NCI-H2081 treated with DMSO at 0.1 percent for 48 hours (cell line): ENCODE measurements at regions not wholly inside any gene's neighbourhood (a gene's known extent, or its start where the extent isn't known, plus 50 kb on each side); places are given as distances from the start of the nearest gene placed in this dataset.

Experiments
- DNase-seq: peaks from one replicate; lab custom pipeline; 2025; lab: John Stamatoyannopoulos, UW

DNA sequence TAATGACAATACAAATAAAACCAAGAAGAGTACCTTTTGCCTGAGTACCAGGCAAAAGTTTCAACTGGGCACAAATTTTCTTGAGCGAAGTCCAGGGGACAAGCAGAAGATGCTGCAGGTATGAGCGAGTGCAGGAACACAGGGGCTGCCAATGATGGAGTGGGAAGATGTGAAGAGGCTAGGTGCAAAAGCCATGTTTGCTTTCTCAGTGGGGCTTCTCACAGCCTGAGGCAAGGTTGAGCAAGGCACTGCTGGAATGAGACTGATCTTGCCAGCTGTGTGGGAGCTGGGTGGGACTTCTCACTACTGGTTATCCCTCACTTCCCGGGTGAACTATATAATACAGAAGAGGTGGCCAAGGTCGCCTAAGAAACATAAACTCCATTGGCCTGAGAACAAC is 1200.7 kb downstream of the SLITRK1 start:
- DNase-seq, result no peak

DNA sequence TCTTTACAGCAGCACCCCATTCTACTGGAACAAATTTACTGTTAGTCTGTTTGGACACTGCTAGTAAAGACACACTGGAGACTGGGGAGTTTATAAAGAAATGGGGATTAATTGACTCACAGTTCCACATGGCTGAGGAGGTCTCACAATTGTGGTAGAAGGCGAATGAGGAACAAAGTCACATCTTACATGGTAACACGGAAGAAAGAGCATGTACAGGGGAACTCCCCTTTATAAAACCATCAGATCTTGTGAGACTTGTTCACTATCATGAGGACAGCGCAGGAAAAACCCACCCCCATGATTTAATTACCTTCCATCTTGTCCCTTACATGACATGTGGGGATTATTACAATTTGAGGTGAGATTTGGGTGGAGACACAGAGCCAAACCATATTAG is 1204.2 kb downstream of the SLITRK1 start:
- no peak for DNase-seq

DNA sequence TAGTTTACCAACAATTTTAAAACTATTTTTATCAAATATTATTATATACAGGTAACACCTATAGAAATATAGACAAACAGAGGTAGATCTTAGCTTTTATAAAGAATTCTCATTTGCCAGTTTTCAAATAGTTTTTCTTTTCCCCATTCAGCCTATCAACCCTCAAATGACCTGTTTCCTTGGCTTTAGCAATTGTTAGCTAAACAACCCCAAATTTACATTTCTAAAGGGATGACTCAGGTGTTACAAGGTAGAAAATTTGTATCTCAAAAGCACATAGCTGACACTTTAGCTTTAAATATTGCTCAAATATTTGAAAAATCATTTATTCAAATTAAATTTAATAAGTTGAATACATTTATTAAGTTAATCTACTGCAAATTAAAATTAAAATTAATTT is 1207.2 kb downstream of the SLITRK1 start:
- no peak for DNase-seq

DNA sequence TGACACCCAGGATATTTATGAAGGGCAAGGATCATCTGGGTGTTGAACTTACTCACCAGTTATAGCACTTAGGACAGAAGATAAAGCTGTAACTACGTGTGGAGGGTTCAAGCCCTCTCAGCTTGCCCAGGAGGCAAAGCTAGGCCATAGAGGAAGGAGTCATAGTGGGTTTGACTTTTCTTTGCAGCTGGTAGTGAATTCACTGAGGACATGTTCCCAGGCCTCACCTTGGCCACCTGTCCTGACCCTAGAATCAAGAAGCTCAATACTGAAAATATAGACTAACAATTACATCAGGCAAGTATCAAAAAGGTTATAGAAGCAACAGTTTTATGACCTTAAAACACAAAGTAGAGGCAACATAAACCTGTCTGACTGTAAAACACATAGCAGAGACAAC is 1207.7 kb downstream of the SLITRK1 start:
- DNase-seq, result no peak

DNA sequence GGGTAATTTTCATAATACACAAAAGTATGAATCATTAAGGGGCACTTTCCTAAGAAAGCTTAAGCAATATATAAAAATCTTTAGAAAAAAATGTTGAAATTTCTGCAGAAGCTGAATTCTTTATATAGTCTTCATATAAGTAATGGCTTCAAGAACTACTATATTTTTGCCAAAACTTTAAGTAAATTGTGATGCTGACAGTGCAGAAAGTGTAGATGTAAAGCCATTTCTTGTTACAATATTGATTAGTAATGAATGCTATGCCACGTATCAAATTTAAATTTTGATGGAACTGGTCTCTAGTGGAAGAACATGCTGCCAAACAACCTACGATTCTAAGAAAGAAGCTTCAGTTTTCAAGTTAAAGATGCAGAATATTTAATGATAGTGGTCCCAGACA is 1210.0 kb downstream of the SLITRK1 start:
- no peak for DNase-seq

DNA sequence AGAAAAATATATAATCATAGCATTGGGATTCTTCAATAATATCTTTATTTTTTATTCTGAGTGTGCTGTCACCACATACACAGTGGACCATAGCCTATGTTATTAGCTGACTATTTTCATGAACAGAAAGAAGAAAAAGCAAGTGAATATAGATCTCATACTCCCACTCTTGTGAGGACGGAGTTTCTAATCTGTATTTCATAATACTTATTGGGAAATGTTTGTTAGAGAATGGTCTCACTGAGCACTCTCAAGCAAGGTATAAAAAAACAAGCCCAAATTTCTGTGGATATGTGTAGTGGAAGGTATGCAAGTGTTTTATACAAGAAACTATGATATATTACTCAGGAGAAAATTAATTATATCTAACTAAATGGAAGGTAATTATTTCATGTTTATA is 1218.1 kb downstream of the SLITRK1 start:
- DNase-seq, result no peak

DNA sequence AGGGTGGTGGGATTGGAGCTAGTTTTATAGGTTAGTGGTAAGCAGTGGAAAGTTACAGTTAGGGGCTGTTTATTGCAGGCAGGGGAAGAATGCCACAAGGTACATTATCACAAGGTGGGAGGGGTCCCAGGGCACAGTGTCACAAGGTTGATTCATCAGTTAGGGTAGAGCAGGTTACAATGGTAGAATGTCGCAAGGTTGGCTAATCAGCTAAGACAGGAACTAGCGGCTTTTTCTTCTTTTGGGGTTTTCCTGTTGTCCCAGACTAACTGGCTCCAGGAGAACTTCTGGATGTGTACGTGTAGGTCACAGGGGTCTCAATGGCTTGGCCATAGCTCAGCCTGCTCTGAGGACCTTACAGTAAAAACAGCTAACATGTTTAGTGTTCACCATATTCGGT is 1221.1 kb downstream of the SLITRK1 start:
- no peak for DNase-seq

DNA sequence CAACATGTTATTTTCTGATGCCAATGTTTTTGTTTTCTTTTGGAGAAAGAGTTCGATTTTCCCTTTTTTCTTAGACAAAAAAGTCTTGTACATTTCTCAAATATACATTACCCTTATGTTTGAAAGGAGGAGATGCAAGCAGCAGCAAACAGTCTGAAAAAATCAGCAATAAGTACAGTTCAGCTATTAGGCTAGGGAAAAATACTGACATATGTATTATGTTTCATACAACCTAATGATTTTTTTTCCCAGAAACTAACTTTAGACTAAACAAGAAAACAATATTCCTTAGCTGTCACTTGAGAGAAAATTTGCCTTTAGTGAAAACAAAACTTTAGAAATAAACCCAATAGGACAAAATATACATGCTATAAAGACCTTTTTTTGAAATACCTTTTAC is 1223.5 kb downstream of the SLITRK1 start:
- no peak for DNase-seq

DNA sequence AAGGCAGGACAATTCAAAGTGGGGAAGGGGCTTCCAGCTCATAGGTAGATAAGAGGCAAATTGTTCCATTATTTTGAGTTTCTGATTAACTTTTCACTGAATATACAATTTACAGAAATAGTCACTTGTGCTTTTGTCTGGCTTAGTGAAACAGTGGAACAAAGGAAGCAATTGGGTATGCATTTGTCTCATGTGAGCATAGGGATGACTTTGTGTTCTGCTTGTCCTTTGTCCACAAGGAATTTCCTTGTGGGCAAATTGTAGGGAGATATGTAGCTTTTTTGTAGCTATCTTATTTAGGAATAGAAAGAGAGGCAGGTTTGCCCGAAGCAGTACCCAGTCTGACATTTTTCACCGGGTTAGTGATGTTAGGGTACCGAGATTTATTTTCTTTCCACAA is 1224.8 kb downstream of the SLITRK1 start:
- no peak for DNase-seq

DNA sequence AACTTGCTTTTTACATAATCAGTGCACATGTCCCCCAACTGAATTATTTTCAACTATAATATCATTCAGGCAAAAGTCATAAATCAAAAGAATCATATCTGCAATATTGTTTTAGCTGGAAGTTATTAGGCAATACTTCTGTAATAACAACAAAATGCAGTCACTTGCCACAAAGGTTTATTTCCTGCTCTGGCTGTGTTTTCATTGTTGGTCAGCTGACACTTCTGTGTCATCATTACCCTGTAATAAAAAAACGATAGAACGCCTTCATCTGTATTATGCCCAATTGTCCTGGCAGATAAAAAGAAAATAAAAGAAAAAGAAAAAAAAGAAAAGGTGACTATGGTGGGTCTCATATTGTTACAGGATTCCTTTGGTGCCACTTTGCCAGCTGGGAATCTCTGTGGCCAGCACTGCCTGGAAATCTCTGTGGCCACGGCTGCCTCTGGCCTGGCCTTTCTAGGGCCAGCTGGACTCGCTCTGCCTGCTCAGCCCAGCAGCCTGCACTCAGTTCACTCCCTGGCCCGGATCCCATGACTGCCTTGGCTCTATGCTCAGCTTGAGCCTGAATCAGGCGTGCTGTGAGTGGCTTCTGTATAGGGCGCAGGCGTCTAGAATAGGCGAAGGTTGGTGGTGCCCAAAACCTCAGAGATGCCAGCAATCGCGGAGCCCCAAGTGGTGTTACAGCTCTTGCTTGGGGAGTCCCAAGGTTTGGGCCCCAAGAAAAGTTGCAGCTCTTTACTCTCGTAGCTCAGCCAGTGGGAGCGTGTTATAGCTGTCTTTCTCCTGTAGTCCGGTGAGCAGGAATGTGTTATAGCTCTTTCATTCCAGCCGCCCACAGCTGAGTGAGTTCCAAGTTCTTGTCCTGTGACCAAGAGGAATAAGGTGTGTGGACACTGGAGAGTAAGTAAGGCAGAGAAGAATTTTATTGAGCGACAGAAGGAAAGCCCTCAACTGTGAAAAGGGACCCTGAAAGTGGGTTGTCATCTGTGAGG is 1227.1 kb downstream of the SLITRK1 start:
- no peak for DNase-seq

DNA sequence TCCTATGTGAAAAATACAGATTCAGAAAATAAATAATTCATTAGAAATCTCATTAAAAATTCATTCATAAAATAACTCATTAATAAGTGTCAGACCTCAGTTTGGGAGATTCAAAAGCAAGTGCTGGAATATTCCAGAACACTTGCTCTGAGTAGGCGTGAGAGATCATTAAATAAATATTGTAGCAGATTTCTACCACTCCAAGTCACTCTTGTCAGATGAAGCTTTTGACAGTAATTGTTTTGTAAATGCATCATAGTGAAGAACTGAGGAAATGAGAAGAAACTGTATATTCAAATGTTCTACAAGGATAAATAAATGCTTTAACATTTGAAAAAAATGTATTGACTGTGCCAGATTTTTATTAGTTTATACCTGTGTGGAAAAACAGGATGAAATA is 1228.1 kb downstream of the SLITRK1 start:
- DNase-seq, result no peak

DNA sequence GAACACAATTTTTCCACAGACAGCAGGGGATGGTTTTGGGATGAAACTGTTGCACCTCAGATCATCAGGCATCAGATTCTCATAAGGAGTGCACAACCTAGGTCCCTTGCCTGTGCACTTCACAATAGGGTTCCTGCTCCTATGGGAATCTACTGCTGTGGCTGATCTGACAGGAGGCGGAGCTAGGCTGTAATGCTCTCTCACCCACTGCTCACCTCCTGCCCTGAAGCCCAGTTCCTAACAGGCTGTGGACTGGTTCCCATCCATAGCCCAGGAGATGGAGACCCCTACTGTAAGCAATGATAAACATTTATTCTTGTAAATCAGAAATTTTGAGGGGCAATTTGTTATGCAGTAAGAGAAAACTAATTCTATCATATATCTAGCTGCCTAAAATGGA is 1234.7 kb downstream of the SLITRK1 start:
- no peak for DNase-seq

DNA sequence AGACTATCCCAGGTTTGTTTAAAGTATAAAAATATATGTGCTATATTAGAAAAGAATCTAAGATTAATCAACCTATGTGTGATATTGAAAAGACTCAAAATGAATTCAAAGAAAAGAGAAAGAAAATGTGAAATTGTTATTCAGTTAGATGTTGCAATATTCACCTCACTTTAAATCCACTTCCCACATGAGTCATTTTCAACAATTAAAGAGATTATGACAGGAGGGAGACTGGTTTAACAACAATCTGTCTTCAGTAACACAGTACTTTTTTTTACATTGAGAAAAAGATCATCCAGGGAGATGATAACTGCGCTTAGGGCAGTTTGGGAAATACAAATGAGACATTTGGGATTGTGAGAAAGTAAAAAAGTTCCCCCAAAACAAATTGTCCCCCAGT is 1246.2 kb downstream of the SLITRK1 start:
- no peak for DNase-seq

DNA sequence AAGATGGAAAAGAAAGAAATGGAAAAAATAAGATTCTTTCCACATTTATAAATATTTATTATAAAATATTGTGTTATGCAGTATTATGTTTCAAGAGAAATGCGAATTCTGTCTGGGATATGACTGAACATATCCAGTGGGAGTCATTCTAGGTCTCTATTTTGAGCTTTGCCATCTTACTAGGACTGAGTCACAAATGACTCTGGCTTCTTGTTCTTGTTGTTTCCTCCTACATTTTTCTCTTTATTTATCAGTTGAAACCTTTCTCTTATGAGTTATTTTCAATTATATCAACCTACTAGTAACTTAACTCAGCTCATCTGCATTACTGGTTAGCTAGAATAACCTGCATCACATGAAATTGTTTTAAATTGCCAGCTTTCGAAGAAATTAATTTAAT is 1247.3 kb downstream of the SLITRK1 start:
- DNase-seq, result no peak

DNA sequence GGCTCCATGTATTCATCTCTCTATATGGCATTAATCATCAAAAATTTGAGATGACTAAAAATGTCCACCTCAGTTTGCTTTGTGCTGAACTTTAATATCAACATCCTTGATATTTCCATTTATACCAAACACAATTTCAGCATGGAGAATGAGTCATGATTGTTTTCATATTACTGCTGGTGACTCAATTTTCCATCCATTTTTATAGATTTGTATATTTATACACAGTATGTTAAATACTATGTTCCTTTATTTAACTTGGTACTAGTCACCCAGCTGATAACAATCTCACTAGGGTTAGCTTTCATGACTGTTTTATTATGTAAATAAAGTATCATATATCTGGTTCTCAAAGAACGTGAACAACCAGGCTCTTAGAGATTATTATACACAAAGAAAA is 1255.1 kb downstream of the SLITRK1 start:
- peak; percentile 18 for DNase-seq

DNA sequence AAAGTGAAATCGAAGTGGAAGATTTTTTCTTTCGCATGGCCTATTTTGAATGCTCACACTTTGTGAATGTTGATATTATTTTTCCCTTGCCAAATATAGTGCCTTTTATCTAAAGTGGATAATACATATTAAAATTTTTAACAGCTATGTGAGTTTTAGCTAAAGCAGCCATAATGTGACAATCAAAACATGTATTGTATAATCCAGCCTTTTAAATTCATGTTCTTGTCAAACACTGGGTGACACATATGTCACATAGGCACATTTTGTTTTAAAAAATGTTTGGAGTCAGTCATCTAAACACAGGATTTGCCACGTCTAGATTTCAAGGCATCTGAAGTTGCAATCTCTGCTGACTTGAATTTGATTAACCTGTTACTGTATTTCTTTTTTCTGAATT is 1256.6 kb downstream of the SLITRK1 start:
- DNase-seq, result no peak

DNA sequence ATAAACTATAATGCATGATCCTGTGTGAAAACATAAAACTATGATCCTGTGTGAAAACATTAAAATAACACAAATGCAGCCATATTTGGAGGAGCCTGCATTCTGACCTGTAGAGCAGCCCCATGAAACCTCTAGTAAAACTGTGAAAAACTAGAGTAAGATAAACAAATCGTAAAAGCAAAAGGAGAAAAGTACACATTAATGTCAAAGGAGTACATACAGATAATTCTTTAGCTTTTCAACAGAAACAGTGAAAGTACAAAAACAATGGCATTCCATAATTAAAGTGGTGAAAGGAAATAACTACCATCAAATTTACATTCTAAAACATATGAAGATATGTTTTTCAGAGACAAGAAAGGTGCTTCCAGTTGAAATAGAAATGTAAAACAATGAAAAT is 1267.2 kb downstream of the SLITRK1 start:
- no peak for DNase-seq

DNA sequence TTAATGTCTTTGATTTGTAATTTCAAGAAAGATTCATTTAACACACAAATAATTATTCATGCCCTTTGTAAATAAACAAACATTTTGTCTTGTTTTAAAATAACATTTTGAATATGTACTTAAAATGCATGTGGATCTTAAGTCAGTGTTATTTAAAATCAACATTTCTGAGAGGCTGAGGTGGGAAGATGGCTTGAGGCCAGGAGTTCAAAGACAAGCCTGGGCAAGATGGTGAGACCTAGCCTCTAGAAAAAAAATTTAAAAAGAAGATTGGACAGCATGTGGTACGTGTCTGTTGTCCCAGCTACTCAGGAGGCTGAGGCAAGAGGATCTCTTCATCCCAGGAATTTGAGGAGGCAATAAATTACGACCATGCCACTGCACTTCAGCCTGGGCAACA is 1268.2 kb downstream of the SLITRK1 start:
- no peak for DNase-seq

DNA sequence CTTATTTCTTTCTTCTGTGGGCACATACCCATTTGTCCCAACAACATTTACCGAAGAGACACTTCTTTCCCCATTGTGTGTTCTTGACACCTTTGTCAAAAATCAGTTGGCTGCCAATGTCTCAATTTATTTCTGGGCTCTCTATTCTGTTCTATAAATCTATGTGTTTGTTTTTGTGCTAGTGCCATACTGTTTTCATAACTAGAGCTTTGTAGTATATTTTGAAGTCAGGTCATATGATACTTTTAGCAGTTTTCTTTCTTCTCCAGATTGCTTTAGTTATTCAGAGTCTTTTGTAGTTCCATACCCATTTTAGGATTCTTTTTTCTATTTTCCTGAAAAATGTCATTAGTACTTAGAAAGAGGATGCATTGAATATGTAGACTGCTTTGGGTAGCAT is 1276.3 kb downstream of the SLITRK1 start:
- no peak for DNase-seq

DNA sequence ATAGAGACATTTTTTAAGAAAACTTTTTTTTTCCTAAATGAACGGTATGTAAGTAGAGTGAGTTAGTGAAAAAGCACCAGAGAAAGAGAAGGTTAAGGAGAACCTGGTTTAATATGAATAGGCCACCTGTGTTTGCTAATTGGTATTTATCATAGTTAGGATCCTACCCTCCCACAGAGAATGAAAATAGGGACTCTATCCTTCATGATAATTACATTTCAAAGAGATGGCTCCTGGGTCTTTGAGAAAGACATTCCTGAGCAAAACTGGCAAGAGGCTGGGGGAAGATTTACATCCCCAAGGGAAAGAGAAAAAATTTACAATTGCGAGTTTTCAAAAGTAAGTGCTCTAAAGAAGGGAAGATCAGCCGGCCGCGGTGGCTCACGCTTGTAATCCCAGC is 1284.5 kb downstream of the SLITRK1 start:
- DNase-seq, result no peak

DNA sequence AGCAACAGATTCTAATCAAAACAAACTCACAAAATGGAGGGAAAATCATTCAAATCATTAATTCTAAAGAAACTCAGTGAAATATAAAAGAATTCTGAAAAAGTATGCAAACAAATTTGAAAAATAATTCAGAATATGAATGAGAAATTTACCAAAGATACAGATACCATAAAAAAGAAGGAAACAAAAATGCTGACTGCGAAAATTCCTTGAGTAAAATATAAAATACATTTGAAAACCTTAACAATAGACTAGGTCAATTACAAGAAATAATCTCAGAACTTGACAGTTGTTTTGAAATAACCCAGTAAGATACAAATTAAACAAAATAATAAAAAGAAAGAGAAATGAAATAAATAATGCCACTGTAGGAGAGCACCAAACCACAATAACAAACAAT is 1289.0 kb downstream of the SLITRK1 start:
- DNase-seq, result no peak

DNA sequence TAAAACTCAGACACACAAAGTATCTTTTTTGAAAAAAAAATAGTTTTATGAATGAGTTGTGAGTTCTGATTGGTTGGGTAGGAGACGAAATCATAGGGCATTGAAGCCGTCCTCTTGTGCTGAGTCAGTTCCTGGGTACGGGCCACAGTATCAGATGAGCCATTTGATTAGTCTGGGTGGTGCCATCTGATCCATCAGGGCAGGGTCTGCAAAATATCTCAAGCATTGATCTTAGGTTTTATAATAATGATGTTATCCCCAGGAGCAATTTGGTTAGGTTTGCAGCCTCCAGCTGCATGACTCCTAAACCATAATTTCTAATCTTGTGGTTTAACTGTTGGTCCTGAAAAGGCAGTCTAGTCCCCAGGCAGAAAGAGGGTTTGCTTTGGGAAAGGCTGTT is 1310.6 kb downstream of the SLITRK1 start:
- no peak for DNase-seq

DNA sequence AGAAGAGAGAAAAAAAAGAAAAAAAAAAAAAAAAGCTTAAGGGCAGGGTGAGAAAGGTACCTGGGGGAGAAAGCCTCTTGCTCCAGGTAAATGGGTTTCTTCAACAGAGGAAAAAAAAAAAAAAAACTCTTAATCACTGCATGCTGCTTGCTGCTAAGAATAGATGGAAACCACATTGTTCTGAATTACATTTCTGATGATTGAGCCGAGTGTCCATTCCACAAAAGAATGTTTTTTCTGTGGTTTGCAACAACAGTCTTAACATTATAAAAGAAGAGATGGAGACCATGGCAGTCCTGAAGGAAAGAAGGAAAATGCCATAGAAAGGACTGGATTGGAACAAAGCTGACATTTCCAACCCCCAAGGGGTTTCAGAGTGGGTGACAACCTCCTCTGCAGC is 1312.7 kb downstream of the SLITRK1 start:
- DNase-seq, result no peak

DNA sequence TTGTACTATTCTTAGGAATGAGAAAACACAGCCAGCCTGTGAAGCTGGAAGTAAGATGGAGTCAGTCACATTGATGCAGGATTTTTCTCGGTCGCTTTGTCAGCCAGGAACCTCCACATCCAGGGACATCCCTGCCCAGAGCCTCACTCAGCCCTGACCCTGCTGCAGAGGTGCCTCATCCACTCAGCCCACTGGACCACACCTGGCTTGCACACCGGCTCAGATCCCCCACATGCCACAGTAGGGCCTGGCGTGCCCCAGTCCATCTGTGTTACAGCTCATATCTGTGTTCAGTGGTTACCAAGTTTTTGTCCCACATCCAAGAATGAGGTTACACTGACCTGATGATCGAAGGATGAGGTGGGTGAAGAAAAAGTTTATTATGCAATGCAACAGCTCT is 1315.4 kb downstream of the SLITRK1 start:
- no peak for DNase-seq
